ENCODE measurements at regions not wholly inside any gene's neighbourhood (a gene's known extent, or its start where the extent isn't known, plus 50 kb on each side); places are given as distances from the start of the nearest gene placed in this dataset.

GRCh38 chr15:84111575-84111974 lies 124.0 kb upstream of the GOLGA6L4 start:
- H2AK5ac ChIP-seq (ENCODE audit: low read depth, low read length), result no peak overlapping the region
- in situ Hi-C loops (cut with MboI; ENCODE audit: low sequenced_read_pairs), result no loop called here
- H2AK9ac ChIP-seq (replicated peaks; ENCODE audit: low read depth, low read length, poor library complexity), result no peak overlapping the region
- dilution Hi-C loops (cut with HindIII; ENCODE audit: low sequenced_read_pairs, unreplicated experiment), result no loop called here
- no peak overlapping the region for H3K56ac ChIP-seq (ENCODE audit: extremely low read depth, insufficient read depth, low read length)
- no peaks in the 10 kb centered on the region for H4K20me1 ChIP-seq (ENCODE audit: insufficient read depth, low read length)
- H3K36me3 ChIP-seq (ENCODE audit: control insufficient read depth, insufficient read depth, low read length), result no peaks in the 10 kb centered on the region
- no peak for DNase-seq
- H4K8ac ChIP-seq (ENCODE audit: low read depth in 2 of 2, low read length in 2 of 2), result no peak overlapping the region
- no peak overlapping the region for H3K18ac ChIP-seq (ENCODE audit: low read depth, low read length)
- WGBS, 2 experiments (ENCODE audit: extremely low coverage in 2 of 2, insufficient read length in 1 of 2), result no CpG with 5 or more reads among the region's 2 CpGs
- no peak overlapping the region for H3K14ac ChIP-seq (replicated peaks; ENCODE audit: low read depth, low read length)
- no peak for ATAC-seq (ENCODE audit: low read depth)
- no peak overlapping the region for H2BK15ac ChIP-seq (ENCODE audit: low read depth, low read length)
- H4K91ac ChIP-seq (ENCODE audit: insufficient read depth, low read depth, low read length), result no peak overlapping the region
- H3K23ac ChIP-seq (ENCODE audit: low read depth, low read length), result no peak overlapping the region
- H3K27me3 ChIP-seq (ENCODE audit: control insufficient read depth, insufficient read depth, low read length), result no peaks in the 10 kb centered on the region
- H3K79me1 ChIP-seq (ENCODE audit: low read depth in 1 of 2, low read length in 2 of 2), result no peaks in the 10 kb centered on the region
- no peak overlapping the region for H3K27ac ChIP-seq (ENCODE audit: insufficient read depth, low read length)
- H2AFZ ChIP-seq (replicated peaks; ENCODE audit: low read length, poor library complexity), result no peak overlapping the region
- no peak overlapping the region for H2BK5ac ChIP-seq (ENCODE audit: low read depth, low read length, poor library complexity, severe bottlenecking)
- H2BK120ac ChIP-seq (ENCODE audit: low read depth, low read length), result no peak overlapping the region
- POLR2A ChIA-PET (ENCODE audit: unreplicated experiment), result no interaction called here
- H3K9me1 ChIP-seq (ENCODE audit: insufficient read depth, low read length), result no peaks in the 10 kb centered on the region
- no peaks in the 10 kb centered on the region for H3K9me3 ChIP-seq (ENCODE audit: control insufficient read depth, insufficient read depth, low read length)
- CTCF ChIA-PET, result no interaction called here
- no TSS peak for BruUV-seq (replicated peaks)
- no peak overlapping the region for H4K5ac ChIP-seq (ENCODE audit: low read depth, low read length)
- H3K4me3 ChIP-seq (ENCODE audit: insufficient read depth, low read depth, low read length), result no peak overlapping the region
- H3K4ac ChIP-seq (ENCODE audit: low read depth, low read length), result no peak overlapping the region
- no peak overlapping the region for H2BK20ac ChIP-seq (ENCODE audit: low read depth, low read length)
- no peak overlapping the region for H3K9ac ChIP-seq (ENCODE audit: low read depth, low read length)
- TF ChIP-seq RAD21 (IDR thresholded peaks at IDR 0.05; ENCODE audit: low read length) (no peak), MXI1 (IDR thresholded peaks at IDR 0.05; ENCODE audit: borderline replicate concordance, low read depth, low read length) (no peak), NFE2L2 (IDR thresholded peaks at IDR 0.05; ENCODE audit: low read depth, low read length) (no peak), RFX5 (IDR thresholded peaks at IDR 0.05; ENCODE audit: low read depth, low read length) (no peak), SMC3 (IDR thresholded peaks at IDR 0.05; ENCODE audit: low read depth, low read length) (no peak), CTCF (conservative IDR thresholded peaks at IDR 0.05; ENCODE audit: low read depth, low read length) (no peak), MAZ (IDR thresholded peaks at IDR 0.05; ENCODE audit: borderline replicate concordance, low read depth, low read length) (no peak), RCOR1 (IDR thresholded peaks at IDR 0.05; ENCODE audit: insufficient replicate concordance, low read length) (no peak), POLR2A (IDR thresholded peaks at IDR 0.05; ENCODE audit: low read depth, low read length) (no peak), BHLHE40 (IDR thresholded peaks at IDR 0.05; ENCODE audit: low read depth, low read length) (no peak), USF2 (IDR thresholded peaks at IDR 0.05; ENCODE audit: low read depth, low read length) (no peak)
- intact Hi-C loops (cut with micrococcal nuclease), result no loop called here
- H3K4me1 ChIP-seq (ENCODE audit: control insufficient read depth, insufficient read depth, low read length), result no peaks in the 10 kb centered on the region
- no peak overlapping the region for H3K4me2 ChIP-seq (ENCODE audit: low read depth, low read length)
